HG03457 (cell line): ENCODE measurements at regions not wholly inside any gene's neighbourhood (a gene's known extent, or its start where the extent isn't known, plus 50 kb on each side); places are given as distances from the start of the nearest gene placed in this dataset.

ENCODE experiments used
- ATAC-seq: cut with Tn5 transposase; IDR thresholded peaks from one replicate; pipeline ENCODE4 v1.9.1; 2021; ENCODE audit warnings: moderate number of reproducible peaks; ENCODE audit not compliant: unreplicated experiment

DNA sequence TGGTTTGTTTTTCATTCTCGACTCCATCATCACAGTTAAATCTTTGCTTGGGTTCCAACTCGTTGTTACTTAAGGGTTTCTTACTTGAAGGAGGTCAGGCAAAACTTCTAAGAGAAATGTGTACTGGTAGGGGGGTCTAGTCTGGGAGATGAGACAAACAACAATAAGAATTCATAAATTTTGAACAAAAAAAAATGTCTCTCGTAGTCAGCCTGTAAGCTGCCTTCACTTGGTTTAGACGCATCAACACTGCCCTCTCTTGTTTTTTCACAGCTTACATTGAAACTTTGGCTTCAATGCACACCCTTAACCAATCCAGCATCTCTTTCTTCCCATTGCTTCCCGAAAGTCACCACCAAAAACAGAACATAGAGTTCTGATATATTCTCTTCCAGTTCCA, 576.4 kb upstream of the PIK3C3 start:
- ATAC-seq: no peak

DNA sequence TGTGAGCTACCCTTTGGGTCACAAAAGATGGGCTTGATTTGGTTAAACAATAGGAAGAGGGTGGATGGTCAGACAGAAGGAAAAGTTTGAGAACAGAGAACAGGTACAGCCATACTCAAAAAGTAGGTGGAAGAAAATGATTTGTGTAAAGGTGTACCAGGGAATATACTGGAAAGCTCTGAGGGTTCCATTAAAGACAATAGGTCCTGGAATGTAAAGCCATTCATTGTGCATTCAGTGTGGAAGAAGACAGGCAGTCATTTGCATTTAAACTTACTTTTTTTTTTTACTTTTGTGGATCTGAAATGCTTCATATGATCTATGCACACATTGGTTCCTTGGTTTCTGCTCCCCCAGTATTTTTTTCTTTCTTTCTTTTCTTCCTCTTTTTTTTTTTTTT, 581.4 kb upstream of the PIK3C3 start:
- no peak for ATAC-seq

DNA sequence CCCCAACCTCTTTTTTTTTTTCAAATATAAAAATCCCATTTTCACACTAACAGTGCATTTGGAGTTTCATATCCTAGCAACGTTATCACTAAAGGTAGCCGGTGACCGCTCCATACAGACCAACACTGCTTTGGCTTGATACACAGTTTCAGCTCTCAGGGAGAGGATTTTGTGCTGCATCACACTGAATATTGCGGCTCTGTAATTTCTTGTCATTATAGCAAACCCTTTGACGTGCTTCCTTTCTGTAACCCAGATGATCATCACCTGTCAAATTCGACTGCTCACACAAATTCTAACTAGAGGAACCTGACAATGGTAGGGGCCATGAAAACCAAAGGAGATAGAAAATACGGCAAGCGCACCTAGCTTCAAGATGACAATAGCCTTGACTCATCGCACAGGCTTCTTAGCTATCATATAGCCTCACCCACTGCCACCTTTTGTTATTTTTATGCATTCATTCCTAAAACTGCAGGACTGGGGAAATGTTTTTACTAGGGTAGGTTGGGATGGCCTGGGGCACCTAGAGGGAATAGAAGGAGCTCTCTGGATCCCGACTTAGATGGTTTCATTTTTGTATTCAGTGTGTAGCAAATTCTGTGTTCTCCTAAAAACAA, 582.9 kb upstream of the PIK3C3 start:
- no peak for ATAC-seq

DNA sequence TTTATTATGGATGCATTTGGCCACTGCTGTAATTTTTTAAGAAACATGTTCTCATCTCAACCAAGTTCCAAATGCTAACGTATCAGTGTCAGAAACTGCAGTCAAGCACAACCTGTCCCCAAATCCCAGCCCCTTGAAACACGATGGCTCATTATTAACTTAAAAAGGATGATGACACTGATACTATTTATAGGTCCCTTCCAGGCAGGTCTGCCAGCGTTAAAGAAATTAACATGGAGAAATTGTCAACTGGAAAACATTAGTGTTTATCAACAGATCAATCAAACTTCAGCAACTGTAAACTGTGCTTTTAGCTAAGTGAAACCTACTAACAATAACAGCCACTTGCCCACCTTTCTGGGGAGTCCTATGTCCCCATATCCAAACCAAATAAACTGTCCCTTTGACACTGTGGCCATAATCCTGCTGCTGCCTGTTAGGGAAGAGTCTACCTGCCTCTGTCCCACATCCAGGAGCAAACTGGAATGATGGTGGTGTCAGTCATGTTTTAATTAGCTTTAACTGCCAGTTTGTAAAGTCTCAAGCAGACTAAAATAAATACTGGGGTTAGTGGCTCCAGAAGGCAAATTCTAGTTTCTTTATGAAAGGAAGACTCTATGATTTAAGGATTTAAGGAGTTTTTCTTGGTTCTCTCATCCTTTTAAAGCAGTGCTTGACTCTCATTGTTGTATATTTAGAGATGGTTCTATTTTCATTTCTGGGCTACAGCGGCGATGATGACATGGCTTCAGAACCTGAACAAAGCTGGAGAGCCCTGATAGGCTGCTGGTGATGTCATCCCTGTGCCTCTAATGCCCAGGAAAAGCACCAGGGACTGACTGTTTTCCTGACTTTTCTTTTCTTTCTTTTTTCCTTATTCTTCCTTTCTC, 583.6 kb upstream of the PIK3C3 start:
- ATAC-seq: no peak

DNA sequence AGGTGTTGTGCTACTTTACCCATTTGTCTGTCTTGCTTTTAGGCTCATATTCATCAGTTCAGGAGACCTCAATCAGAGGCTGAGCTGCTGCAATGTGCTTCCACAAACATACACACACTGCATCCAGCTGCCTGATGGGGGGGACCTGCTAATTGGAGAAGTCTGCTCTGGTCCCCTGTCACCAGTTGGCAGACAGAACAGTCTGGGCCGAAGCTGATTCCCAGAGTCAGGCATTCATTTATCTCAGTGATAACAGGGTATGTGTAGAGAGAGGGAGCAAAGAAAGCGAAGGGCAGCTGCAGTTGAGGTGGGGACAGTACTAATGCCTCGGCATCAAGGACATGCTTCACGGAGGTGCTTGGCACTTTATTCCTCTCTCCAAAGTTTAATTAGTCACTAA, 584.3 kb upstream of the PIK3C3 start:
- ATAC-seq: no peak

DNA sequence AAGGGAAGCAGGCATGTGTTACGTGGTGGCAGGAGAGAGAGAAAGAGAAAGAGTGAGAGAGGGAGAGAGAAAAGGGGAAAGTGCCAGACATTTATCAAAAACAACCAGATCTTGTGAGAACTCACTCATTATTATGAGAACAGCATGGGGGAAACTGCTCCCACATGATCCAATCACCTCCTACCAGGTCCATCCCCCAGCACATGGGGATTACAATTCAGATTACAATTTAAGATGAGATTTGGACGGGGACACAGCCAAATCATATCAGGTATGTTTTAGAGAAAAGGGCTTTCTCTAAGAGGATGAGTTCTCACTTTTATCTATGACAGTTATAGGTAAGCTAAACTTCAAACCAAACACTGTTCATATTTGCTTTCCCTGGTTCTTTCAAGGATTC, 597.3 kb upstream of the PIK3C3 start:
- ATAC-seq: no peak

DNA sequence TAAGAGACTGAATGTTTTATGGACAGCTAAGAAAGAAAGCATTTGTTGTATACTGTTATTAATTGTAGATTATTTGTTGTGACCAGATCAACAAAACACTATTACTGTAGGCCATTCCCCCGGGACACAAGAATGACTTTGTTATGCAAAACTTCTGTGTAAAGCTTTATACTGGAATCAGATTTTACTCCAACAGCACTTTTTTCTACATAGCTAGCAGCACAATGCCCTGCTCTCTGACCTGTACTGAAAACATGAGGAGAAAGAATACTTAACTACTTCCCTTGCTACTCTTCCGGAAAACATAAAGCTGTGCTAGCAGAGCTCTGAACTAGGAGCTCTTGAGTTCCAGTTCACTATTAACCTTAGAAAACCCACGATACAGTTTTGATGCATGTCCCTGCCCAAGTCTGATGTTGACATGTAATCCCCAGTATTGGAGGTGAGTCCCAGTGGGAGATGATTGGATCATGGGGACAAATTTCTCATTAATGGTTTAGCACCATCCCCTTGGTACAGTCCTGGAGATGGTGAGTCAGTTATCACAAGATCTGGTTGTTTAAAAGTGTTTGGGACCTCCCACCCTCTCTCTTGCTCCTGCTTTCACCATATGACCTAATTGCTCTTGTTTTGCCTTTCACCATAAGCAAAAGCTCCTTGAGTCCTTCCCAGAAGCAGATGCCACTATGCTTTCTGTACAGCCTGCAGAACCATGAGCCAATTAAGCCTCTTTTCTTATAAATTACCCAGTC, 601.1 kb upstream of the PIK3C3 start:
- ATAC-seq: no peak

DNA sequence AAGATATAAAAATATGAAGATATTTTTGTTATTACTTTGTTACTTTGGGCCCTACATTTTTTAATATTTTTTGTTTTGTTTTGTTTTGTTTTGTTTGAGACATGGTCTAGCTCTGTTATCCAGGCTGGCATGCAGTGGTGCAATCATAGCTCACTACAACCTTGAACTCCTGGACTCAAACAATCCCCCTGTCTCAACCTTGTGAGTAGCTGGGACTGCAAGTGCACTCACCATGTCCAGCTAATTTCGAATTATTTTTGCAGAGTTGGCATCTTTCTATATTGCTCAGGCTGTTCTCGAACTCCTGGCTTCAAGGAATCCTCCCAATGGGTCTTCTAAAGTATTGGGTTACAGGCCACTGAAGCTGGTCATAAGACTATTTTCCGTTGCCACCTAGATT, 603.6 kb upstream of the PIK3C3 start:
- ATAC-seq: no peak

DNA sequence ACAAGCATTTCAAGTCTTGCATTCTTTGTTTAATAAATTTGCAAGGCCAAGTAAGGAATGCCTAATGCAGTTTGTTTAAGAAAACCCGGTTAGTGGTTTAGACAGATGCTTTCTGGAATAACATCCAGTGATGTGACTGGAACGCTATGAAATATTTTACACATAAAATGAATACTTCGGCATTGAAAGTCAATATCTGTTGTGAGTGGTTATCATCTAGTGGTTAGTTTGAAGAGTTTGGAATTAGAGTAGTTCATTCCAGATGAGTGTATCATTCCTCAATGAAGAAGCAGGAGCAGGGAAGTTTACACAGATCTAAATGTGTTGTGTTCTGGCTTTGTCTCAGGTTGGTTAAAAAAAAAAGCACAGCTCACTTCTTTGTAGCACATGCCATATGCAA, 608.0 kb upstream of the PIK3C3 start:
- ATAC-seq: no peak

DNA sequence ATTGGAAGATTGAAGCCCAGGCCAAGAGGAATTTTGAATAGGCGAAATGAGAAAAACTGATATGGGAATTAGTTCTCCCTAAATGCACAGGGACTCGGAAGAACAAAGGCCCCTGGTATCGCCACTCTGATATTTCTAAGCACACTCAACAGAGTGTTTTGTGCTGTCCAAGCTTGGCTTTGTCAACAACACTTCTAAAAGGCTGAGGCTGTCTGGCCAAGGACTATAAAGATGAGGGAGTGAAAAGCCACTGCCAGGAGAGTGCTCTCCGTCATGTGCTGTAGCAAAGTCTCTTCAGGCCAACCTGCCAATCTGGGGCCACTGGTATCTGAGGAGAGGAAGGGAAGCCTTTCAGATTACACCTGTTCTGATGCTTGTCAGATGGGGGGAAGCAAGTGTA, 611.2 kb upstream of the PIK3C3 start:
- ATAC-seq: no peak

DNA sequence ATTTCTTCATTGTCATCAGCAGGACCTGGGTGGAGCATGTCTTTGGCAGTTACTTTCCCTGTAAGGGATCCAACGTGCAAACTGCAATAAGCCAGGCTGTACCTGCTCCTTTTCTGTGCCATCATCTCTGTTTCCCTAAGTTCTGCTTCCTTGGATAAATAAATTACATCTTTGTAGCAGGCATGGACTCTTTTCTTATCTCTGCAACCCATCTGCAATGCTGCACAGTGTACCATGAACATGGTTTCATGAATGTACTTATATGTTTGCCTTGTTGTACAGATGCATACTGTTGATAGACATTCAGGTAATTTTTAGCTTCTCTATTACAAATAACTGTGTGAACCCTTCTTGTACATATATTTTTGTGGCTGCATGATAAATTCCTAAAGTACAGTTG, 616.7 kb upstream of the PIK3C3 start:
- no peak for ATAC-seq

DNA sequence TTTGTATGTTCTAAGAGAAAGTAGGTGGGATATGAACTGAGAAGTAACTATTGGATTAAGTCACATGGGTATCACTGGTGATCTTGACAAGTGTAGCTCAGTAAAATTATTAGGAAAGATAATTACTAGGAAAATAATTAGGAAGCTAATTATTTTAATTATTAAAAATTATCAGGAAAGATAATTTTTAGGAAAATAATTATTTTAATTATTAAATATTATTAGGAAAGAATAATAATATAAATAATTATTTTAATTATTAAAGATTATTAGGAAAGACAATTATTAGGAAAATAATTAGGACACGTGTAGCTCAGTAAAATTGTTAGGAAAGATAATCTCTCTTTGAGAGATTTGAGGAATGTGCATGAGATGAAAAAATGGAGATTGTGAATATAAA, 623.4 kb upstream of the PIK3C3 start:
- ATAC-seq: no peak

DNA sequence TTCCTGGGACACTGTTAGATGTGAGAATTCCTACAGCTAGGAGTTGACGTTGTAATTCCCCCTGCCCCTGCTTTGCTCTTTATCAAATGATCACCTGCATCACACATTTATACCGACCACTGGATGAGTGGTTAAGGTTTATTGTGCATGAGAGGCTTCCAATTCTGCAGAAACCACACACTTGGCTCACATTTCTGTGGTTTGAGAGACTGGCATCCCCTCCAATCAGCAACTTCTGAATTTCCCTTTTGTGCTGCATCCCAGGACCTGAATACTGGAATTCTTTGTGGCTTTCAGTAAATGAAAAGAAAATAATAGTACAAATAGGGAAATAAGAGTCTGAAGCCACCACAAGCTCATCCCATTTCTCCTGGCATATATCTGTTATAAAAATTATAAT, 628.7 kb upstream of the PIK3C3 start:
- ATAC-seq: no peak

DNA sequence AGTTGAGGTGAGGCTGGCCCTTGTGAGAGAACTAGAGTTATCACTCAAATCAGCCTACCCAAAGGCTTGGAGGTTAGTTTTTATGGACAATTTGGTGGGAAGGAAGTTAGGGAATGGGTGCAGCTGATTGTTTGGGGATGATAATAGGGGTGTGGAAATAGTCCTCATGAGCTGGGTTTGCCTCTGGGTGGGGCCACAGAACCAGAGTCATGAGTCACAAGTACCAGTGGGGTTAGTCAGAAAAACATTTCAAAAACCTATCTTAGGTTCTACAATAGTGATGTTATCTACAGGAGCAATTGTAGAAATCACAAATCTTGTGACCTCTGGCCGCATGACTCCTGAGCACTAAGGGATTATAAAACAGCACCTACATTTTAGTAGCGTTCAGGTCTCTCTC, 630.1 kb upstream of the PIK3C3 start:
- ATAC-seq: no peak

DNA sequence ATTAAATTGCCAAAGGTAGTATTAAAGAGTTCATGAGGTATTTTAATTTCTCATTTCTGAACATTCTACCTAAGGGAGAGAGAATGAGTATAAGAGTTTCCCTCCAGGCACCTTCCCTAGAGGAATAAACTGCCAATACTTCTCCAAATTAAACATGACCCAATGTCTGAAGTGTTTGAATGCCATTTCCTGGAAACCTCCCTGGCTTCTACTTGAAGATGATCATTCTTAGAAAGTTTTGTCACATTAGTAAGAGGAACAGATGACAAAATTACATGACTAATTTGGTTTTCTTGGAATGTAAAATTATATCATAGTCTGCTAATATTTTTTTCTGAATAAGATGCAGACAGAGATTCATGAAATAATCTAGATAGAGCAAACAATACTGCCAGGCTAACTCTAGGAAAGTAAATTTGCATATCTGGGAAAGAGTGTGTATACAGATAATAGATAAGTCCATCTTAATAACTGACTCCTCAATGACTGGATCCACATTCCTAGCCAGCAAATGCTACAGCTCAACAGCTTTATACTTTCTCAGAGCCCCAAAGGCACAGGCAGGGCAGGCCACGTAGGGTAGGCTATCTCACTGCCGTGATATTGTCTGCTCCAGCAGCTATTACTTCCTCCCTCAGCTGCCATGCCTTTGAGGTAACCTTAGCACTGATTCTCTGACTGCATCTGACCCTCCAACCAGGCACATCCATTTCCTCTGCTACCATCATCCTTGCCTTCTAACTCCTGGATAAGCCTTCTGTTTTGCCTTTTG, 630.8 kb upstream of the PIK3C3 start:
- ATAC-seq: no peak

DNA sequence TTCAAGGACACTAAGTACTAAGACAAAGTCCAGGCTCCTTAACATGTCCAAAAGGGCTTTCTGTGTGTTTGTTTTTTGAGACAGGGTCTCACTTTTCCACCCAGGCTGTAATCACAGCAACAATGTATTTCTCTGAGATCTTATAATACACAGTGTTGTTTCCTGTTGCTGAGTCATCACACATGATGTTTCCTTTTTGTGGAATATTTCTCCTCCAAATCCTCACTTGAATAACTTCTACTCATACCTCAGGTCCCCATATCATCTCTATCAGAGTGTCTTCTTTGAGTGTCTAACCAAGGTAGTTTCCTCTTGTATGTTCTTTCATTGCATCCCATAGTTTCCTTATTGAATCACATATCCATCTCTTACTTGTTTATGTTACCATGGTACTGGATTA, 632.0 kb upstream of the PIK3C3 start:
- no peak for ATAC-seq

DNA sequence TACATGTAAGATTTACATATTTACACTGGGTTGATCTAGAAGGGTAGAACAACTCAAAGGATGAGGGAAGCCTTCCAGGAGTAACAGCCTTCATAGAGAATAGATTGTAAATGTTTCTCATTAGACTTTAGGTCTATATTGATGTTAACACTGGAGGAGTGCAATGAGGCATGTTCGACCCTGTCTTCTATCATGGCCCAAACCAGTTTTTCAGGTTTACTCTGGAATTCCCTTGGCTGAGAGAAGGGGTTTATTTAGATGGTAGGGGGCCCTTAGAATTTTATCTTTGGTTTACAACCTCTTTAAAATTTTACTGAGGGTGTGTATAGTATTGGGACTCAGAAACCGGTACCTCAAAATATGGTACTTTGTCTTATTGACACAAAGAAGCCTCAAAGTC, 634.9 kb upstream of the PIK3C3 start:
- no peak for ATAC-seq

DNA sequence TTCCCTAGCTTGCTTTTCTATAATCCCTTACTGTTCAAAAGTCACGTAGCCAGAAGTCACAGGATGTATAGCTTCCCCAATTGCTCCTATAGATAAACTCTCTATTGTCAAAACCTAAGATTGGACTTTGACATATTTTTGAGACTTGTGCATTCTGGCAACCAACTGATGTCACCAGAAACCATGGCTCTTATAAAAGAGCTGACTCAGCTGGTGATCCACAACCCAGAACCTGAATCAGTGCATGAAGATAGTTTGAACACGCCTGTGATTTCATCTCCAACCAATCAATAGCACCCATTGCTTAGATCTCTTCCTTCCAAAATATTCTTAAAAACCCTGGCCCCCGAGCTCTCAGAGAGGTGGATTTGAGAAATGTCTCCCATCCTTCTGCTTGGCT, 639.9 kb upstream of the PIK3C3 start:
- ATAC-seq: no peak

DNA sequence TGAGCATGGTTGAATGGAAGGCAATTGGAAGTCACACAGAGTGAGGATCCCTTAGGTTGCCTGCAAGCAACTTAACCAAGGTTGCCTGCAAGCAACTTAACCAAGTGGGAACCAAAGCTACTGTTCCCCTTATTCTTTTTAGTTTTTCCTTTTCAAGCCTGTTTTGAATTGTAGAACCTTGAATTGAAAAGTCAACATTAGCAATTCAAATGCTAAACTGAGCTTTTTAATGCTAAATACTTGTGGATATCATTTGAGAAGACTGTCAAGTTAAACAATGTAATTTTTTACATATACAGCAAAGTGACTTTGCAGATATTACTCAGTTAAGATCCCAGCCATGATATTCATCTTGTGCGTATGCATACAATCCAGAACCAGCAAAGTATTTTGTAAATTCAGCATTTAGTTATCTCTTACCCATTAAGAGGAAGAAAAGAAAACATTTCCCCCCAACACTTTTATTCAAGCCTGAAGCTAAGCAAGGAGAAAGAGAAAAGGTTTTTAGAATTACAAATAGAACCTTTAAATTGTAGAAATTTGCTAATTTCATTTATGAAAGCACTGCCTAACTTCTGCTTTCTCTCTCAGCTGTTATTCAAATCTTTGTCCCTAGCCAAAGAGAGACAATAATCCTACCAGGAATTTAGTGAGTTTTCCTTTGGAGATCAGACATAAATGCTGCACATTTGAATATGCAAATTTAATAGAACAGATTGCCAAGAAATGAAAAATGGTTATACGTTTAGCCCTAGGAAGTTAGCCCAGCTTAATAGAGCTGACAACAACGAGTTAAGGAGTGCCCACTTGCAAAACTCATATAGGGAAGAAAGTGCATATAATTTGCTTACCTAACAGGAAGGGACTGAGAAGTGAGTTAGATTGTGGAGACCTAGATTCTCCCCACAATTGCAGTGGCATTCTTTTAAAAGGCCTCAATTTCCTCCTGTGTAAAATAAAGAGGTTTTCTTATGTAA, 643.2 kb upstream of the PIK3C3 start:
- no peak for ATAC-seq

DNA sequence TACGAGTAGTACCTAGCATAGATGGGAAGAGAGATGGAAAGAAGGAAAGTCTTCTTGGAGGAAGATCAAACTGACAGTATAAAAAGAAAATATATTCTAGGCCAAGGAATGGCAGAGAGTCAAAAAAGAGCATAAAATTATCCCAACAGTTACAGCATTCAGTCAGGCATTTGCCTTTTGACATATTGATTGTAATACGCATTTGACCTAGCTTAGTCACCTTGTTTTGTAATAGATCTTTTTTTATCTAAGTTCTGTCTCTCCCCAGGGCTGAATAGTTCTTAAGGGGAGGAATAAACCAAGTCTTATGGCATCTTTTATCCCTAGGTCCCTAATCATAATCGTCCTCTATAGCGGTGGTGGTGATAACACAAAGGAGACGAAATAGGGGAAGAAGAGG, 657.3 kb upstream of the PIK3C3 start:
- ATAC-seq: no peak
